Panc1 (cell line): ENCODE measurements at regions not wholly inside any gene's neighbourhood (a gene's known extent, or its start where the extent isn't known, plus 50 kb on each side); places are given as distances from the start of the nearest gene placed in this dataset.

ENCODE experiments used
- CTCF ChIP-seq: fragments of 450-650 bp; IDR thresholded peaks from 2 replicates; pipeline ENCODE4 v1.5.1; 2017; ENCODE audit warnings: mild to moderate bottlenecking
- POLR2AphosphoS5 ChIP-seq: IDR thresholded peaks from 2 replicates; pipeline ENCODE4 v1.6.1; 2012; ENCODE audit warnings: mild to moderate bottlenecking, low read depth, low read length, moderate library complexity
- REST ChIP-seq, 2 experiments: IDR thresholded peaks; 2 replicates each; pipeline ENCODE4 v1.6.1; 2011 to 2012; ENCODE audit warnings: low read depth in 2 of 2, control low read depth in 1 of 2, low read length in 1 of 2, mild to moderate bottlenecking in 1 of 2, moderate library complexity in 1 of 2; ENCODE audit not compliant: insufficient read depth in 1 of 2
- SIN3A ChIP-seq: IDR thresholded peaks from 2 replicates; pipeline ENCODE4 v1.6.1; 2012; ENCODE audit warnings: low read depth, mild to moderate bottlenecking, low read length, moderate library complexity, borderline replicate concordance; ENCODE audit not compliant: insufficient read depth

- TF ChIP-seq POLR2AphosphoS5 = no peak
- TF ChIP-seq CTCF = no peak
- no peak for TF ChIP-seq REST (IDR thresholded peaks at IDR 0.05; ENCODE audit: insufficient read depth in 1 of 2, low read depth in 2 of 2, low read length in 1 of 2)
- no peak for TF ChIP-seq SIN3A
These were observed 248.8 kb upstream of the GRM7 start for GRCh38 chr3:6612034-6612616.
